ENCODE measurements at regions not wholly inside any gene's neighbourhood (a gene's known extent, or its start where the extent isn't known, plus 50 kb on each side); places are given as distances from the start of the nearest gene placed in this dataset.

DNA sequence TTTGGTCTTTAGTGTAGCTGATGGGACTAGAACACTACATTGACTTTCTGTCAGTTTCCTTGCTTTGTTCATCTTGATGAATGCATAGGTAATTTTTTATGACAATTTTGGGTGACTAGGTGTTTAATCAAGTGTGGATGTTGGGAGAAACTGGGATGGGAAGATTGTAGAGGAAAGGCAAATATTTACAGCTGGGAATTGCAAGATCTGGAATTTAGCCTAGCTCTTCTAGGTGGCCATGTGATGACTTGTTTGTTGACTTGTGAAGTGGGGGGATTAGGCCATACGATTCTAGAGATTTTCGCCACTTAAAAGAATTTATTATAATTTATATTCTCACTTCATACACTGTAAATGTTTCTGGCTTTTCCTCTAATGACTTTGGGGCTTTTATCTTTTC is 480.3 kb upstream of the GOT2 start (continued):
- TF ChIP-seq, protein P1, sequence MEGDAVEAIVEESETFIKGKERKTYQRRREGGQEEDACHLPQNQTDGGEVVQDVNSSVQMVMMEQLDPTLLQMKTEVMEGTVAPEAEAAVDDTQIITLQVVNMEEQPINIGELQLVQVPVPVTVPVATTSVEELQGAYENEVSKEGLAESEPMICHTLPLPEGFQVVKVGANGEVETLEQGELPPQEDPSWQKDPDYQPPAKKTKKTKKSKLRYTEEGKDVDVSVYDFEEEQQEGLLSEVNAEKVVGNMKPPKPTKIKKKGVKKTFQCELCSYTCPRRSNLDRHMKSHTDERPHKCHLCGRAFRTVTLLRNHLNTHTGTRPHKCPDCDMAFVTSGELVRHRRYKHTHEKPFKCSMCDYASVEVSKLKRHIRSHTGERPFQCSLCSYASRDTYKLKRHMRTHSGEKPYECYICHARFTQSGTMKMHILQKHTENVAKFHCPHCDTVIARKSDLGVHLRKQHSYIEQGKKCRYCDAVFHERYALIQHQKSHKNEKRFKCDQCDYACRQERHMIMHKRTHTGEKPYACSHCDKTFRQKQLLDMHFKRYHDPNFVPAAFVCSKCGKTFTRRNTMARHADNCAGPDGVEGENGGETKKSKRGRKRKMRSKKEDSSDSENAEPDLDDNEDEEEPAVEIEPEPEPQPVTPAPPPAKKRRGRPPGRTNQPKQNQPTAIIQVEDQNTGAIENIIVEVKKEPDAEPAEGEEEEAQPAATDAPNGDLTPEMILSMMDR (conservative IDR thresholded peaks at IDR 0.05; ENCODE audit: low read depth in 2 of 2): no peak

DNA sequence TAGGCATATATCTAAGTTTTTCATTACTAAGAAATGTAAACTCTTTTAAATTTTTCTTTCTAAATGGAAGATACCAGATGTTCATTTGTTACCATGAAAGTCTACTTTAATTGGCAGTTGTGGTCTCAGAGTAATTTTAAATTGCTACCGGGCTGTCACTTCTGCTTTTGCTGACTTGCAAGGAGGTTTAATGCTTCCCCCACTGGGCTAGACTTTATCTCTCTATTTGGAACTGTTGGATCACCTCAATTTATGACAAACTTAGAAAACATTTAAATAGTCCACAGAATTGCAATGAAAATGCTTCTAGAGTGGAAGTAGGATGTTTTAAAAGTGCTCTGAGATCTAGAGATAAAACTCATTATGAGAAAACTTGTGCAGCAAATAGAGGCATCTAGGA is 479.8 kb upstream of the GOT2 start:
- Mint-ChIP-seq H3K4me1 (peaks cover 21% of the 10 kb centered on the region), H3K27me3 (ENCODE audit: insufficient read depth, low read depth, poor library complexity) (no peaks in the 10 kb centered on the region), H3K9me3 (0 out of 3 replicates have a peak, but pooled peaks cover 5% of the 10 kb centered on the region), H3K36me3 (ENCODE audit: low read depth) (no peaks in the 10 kb centered on the region), H3K4me3 (no peak overlapping the region), H3K27ac (no peak overlapping the region)
- Histone ChIP-seq H3K27me3 (ENCODE audit: insufficient read depth) (no peaks in the 10 kb centered on the region), H3K4me1 (ENCODE audit: insufficient read depth) (peaks cover 18% of the 10 kb centered on the region), H4K20me1 (replicated peaks; ENCODE audit: insufficient read depth) (no peaks in the 10 kb centered on the region), H2AFZ (no peak overlapping the region), H3K4me3 (no peak overlapping the region), H3K4me2 (no peak overlapping the region), H3K27ac (ENCODE audit: low read depth) (no peak overlapping the region), H3K79me2 (replicated peaks; ENCODE audit: insufficient read depth) (no peaks in the 10 kb centered on the region), H3K36me3 (ENCODE audit: insufficient read depth) (no peaks in the 10 kb centered on the region), H3F3A (replicated peaks; ENCODE audit: low read depth) (no peaks in the 10 kb centered on the region), H3K9me2 (ENCODE audit: insufficient read depth) (peaks cover 8% of the 10 kb centered on the region; the same call in 1 of the 2 replicates)
- DNase-seq (ENCODE audit: low spot score) (no peak), ATAC-seq (no peak)
- TF ChIP-seq, protein P2, sequence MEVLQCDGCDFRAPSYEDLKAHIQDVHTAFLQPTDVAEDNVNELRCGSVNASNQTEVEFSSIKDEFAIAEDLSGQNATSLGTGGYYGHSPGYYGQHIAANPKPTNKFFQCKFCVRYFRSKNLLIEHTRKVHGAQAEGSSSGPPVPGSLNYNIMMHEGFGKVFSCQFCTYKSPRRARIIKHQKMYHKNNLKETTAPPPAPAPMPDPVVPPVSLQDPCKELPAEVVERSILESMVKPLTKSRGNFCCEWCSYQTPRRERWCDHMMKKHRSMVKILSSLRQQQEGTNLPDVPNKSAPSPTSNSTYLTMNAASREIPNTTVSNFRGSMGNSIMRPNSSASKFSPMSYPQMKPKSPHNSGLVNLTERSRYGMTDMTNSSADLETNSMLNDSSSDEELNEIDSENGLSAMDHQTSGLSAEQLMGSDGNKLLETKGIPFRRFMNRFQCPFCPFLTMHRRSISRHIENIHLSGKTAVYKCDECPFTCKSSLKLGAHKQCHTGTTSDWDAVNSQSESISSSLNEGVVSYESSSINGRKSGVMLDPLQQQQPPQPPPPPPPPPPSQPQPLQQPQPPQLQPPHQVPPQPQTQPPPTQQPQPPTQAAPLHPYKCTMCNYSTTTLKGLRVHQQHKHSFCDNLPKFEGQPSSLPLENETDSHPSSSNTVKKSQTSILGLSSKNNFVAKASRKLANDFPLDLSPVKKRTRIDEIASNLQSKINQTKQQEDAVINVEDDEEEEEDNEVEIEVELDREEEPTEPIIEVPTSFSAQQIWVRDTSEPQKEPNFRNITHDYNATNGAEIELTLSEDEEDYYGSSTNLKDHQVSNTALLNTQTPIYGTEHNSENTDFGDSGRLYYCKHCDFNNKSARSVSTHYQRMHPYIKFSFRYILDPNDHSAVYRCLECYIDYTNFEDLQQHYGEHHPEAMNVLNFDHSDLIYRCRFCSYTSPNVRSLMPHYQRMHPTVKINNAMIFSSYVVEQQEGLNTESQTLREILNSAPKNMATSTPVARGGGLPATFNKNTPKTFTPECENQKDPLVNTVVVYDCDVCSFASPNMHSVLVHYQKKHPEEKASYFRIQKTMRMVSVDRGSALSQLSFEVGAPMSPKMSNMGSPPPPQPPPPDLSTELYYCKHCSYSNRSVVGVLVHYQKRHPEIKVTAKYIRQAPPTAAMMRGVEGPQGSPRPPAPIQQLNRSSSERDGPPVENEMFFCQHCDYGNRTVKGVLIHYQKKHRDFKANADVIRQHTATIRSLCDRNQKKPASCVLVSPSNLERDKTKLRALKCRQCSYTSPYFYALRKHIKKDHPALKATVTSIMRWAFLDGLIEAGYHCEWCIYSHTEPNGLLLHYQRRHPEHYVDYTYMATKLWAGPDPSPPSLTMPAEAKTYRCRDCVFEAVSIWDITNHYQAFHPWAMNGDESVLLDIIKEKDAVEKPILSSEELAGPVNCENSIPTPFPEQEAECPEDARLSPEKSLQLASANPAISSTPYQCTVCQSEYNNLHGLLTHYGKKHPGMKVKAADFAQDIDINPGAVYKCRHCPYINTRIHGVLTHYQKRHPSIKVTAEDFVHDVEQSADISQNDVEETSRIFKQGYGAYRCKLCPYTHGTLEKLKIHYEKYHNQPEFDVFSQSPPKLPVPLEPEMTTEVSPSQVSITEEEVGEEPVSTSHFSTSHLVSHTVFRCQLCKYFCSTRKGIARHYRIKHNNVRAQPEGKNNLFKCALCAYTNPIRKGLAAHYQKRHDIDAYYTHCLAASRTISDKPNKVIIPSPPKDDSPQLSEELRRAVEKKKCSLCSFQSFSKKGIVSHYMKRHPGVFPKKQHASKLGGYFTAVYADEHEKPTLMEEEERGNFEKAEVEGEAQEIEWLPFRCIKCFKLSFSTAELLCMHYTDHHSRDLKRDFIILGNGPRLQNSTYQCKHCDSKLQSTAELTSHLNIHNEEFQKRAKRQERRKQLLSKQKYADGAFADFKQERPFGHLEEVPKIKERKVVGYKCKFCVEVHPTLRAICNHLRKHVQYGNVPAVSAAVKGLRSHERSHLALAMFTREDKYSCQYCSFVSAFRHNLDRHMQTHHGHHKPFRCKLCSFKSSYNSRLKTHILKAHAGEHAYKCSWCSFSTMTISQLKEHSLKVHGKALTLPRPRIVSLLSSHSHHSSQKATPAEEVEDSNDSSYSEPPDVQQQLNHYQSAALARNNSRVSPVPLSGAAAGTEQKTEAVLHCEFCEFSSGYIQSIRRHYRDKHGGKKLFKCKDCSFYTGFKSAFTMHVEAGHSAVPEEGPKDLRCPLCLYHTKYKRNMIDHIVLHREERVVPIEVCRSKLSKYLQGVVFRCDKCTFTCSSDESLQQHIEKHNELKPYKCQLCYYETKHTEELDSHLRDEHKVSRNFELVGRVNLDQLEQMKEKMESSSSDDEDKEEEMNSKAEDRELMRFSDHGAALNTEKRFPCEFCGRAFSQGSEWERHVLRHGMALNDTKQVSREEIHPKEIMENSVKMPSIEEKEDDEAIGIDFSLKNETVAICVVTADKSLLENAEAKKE (CRISPR knock-in tag; IDR thresholded peaks at IDR 0.05): no peak
- TF ChIP-seq ZNF114 (CRISPR knock-in tag; IDR thresholded peaks at IDR 0.05) (no peak), ZNF331 (CRISPR knock-in tag; IDR thresholded peaks at IDR 0.05; ENCODE audit: low read depth) (no peak), CREB1 (CRISPR knock-in tag; IDR thresholded peaks at IDR 0.05; ENCODE audit: low read depth) (no peak), EZH2 (IDR thresholded peaks at IDR 0.05; ENCODE audit: low read depth, unreplicated experiment) (no peak), STAT1 (IDR thresholded peaks at IDR 0.05; ENCODE audit: unreplicated experiment) (no peak), NANOG (IDR thresholded peaks at IDR 0.05; ENCODE audit: borderline replicate concordance) (no peak), JUNB (IDR thresholded peaks at IDR 0.05; ENCODE audit: unreplicated experiment) (no peak)
- TF ChIP-seq, protein P3, sequence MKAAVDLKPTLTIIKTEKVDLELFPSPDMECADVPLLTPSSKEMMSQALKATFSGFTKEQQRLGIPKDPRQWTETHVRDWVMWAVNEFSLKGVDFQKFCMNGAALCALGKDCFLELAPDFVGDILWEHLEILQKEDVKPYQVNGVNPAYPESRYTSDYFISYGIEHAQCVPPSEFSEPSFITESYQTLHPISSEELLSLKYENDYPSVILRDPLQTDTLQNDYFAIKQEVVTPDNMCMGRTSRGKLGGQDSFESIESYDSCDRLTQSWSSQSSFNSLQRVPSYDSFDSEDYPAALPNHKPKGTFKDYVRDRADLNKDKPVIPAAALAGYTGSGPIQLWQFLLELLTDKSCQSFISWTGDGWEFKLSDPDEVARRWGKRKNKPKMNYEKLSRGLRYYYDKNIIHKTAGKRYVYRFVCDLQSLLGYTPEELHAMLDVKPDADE (IDR thresholded peaks at IDR 0.05): no peak
- TF ChIP-seq, protein P4, sequence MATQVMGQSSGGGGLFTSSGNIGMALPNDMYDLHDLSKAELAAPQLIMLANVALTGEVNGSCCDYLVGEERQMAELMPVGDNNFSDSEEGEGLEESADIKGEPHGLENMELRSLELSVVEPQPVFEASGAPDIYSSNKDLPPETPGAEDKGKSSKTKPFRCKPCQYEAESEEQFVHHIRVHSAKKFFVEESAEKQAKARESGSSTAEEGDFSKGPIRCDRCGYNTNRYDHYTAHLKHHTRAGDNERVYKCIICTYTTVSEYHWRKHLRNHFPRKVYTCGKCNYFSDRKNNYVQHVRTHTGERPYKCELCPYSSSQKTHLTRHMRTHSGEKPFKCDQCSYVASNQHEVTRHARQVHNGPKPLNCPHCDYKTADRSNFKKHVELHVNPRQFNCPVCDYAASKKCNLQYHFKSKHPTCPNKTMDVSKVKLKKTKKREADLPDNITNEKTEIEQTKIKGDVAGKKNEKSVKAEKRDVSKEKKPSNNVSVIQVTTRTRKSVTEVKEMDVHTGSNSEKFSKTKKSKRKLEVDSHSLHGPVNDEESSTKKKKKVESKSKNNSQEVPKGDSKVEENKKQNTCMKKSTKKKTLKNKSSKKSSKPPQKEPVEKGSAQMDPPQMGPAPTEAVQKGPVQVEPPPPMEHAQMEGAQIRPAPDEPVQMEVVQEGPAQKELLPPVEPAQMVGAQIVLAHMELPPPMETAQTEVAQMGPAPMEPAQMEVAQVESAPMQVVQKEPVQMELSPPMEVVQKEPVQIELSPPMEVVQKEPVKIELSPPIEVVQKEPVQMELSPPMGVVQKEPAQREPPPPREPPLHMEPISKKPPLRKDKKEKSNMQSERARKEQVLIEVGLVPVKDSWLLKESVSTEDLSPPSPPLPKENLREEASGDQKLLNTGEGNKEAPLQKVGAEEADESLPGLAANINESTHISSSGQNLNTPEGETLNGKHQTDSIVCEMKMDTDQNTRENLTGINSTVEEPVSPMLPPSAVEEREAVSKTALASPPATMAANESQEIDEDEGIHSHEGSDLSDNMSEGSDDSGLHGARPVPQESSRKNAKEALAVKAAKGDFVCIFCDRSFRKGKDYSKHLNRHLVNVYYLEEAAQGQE (IDR thresholded peaks at IDR 0.05; ENCODE audit: unreplicated experiment): no peak
- TF ChIP-seq, protein P1 (conservative IDR thresholded peaks at IDR 0.05; ENCODE audit: low read depth in 2 of 2): no peak
